Natural killer cell (primary cell): ENCODE measurements at regions not wholly inside any gene's neighbourhood (a gene's known extent, or its start where the extent isn't known, plus 50 kb on each side); places are given as distances from the start of the nearest gene placed in this dataset.
"Not testable (repeated sequence)": the region's sequence is repeated elsewhere in the genome, so short reads cannot be mapped to it uniquely, and the experiment has no call there.

Source experiments
- ATAC-seq, 3 donors: fragments of 150-1000 bp in 2 of 3; fragments of 200-7000 bp in 1 of 3; cut with Tn5 transposase; 1 replicate in 1 of 3; 2 replicates in 2 of 3; pipeline ENCODE4 v1.10.0; 2021; ENCODE audit warnings: mild to moderate bottlenecking in 2 of 3, moderate library complexity in 2 of 3
- DNase-seq, 2 donors: peaks; one replicate each; pipeline versions ENCODE4 v3.0.0 to v3.0.0-alpha.2; 2013 to 2021; ENCODE audit warnings: mixed read lengths in 1 of 2
- H3K27ac ChIP-seq: one replicate; pipeline ENCODE4 v1.5.1; 2013; ENCODE audit warnings: mild to moderate bottlenecking, low read length
- H3K27me3 ChIP-seq: one replicate; pipeline ENCODE4 v1.6.1; 2013; ENCODE audit warnings: low read length; ENCODE audit not compliant: control insufficient read depth, insufficient read depth
- H3K36me3 ChIP-seq: one replicate; pipeline ENCODE4 v1.6.1; 2013; ENCODE audit warnings: low read length; ENCODE audit not compliant: control insufficient read depth, insufficient read depth
- H3K4me1 ChIP-seq: one replicate; pipeline ENCODE4 v1.6.1; 2013; ENCODE audit warnings: low read length; ENCODE audit not compliant: control insufficient read depth, insufficient read depth
- H3K4me3 ChIP-seq: one replicate; pipeline ENCODE4 v1.5.1; 2013; ENCODE audit warnings: low read length
- H3K9me3 ChIP-seq: one replicate; pipeline ENCODE4 v1.6.1; 2013; ENCODE audit warnings: low read length; ENCODE audit not compliant: control insufficient read depth, insufficient read depth
- H3K27ac Mint-ChIP-seq, 2 donors: one replicate each; pipeline ENCODE4 v1.8.0; 2022; ENCODE audit warnings: mild to moderate bottlenecking in 2 of 2, mixed read lengths in 2 of 2, moderate library complexity in 1 of 2
- H3K27me3 Mint-ChIP-seq, 2 donors: one replicate each; pipeline ENCODE4 v1.8.0; 2022; ENCODE audit warnings: low read depth in 2 of 2, mixed read lengths in 2 of 2
- H3K36me3 Mint-ChIP-seq: one replicate; pipeline ENCODE4 v1.8.0; 2022; ENCODE audit warnings: mixed read lengths
- H3K4me1 Mint-ChIP-seq, 2 donors: one replicate each; pipeline ENCODE4 v1.8.0; 2022; ENCODE audit warnings: mixed read lengths in 2 of 2
- H3K4me3 Mint-ChIP-seq: one replicate; pipeline ENCODE4 v1.8.0; 2022; ENCODE audit warnings: mild to moderate bottlenecking, moderate library complexity, mixed read lengths
- H3K9me3 Mint-ChIP-seq, 2 donors: one replicate each; pipeline ENCODE4 v1.8.0; 2022; ENCODE audit warnings: mixed read lengths in 2 of 2
- WGBS: methylation state at CpG from one replicate; pipeline ENCODE4 v1.1.7; 2013; ENCODE audit warnings: missing lambda C conversion rate; ENCODE audit not compliant: insufficient coverage; 5-methylcytosine and 5-hydroxymethylcytosine counted together
- intact Hi-C: fragments of 100-400 bp; cut with micrococcal nuclease; formaldehyde crosslinking; loops from one replicate; pipeline ENCODE4 v1.14.2; 2022
- TF ChIP-seq, protein P1 (sequence below): fragments of 200-600 bp; IDR thresholded peaks from one replicate; pipeline ENCODE4 v1.8.0; 2022; ENCODE audit warnings: antibody characterized with exemption

DNA sequence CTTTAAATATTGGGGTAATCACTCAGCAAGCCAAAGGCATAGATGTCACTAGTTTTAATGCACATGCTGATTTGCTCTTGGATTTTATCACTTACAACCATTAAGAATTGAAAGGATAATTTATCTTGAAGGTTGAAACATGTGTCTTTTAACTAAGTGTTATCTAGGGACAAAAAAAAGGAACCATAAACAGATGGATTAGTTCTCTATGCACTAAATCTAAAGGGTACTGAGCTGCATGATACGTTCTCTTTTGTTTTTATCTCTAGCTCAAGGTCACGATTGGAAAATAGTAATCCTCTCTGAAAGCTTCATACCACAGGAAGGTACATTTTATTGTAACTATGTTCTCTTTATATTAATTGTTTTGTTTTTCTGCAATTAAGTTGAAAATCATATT is 1426.6 kb downstream of the GRIK2 start:
- H3K36me3 ChIP-seq = no peaks in the 10 kb centered on the region
- intact Hi-C loops = no loop called here
- 81% methylated on average over 2 of the region's 2 CpGs for WGBS
- H3K4me1 ChIP-seq = no peaks in the 10 kb centered on the region
- TF ChIP-seq, protein P1, sequence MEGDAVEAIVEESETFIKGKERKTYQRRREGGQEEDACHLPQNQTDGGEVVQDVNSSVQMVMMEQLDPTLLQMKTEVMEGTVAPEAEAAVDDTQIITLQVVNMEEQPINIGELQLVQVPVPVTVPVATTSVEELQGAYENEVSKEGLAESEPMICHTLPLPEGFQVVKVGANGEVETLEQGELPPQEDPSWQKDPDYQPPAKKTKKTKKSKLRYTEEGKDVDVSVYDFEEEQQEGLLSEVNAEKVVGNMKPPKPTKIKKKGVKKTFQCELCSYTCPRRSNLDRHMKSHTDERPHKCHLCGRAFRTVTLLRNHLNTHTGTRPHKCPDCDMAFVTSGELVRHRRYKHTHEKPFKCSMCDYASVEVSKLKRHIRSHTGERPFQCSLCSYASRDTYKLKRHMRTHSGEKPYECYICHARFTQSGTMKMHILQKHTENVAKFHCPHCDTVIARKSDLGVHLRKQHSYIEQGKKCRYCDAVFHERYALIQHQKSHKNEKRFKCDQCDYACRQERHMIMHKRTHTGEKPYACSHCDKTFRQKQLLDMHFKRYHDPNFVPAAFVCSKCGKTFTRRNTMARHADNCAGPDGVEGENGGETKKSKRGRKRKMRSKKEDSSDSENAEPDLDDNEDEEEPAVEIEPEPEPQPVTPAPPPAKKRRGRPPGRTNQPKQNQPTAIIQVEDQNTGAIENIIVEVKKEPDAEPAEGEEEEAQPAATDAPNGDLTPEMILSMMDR = no peak
- H3K27me3 ChIP-seq = no peaks in the 10 kb centered on the region
- Mint-ChIP-seq H3K4me3 (no peak overlapping the region), H3K36me3 (no peaks in the 10 kb centered on the region), H3K4me1 (no peaks in the 10 kb centered on the region), H3K27ac (no peak overlapping the region), H3K9me3 (peaks cover 8 to 10% of the 10 kb centered on the region in 2 donors), H3K27me3 (no peaks in the 10 kb centered on the region)
- DNase-seq = no peak
- H3K4me3 ChIP-seq = no peak overlapping the region
- no peak overlapping the region for H3K27ac ChIP-seq
- ATAC-seq = no peak
- no peaks in the 10 kb centered on the region for H3K9me3 ChIP-seq

DNA sequence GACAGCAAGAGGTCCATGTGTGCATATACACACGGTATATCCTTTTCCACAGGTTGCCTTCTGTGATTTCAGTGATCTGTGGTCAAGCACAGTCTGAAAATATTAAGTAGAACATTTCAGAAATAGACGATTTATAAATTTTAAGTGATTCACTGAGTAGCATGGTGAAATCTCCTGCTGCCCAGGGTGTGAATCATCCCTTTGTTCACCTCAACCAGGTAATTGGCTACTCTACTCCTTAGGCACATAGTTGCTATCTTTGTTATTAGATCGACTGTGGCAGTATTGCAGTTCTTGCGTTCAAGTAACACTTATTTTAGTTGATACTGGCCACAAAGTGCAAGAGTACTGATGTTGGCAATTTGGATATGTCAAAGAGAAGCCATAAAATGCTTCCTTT is 1421.7 kb downstream of the GRIK2 start:
- no peak overlapping the region for H3K4me3 ChIP-seq
- no peak overlapping the region for H3K4me3 Mint-ChIP-seq
- H3K9me3 ChIP-seq = no peaks in the 10 kb centered on the region
- no peaks in the 10 kb centered on the region for H3K36me3 Mint-ChIP-seq
- H3K27ac ChIP-seq = no peak overlapping the region
- no peak overlapping the region for H3K27ac Mint-ChIP-seq
- 76% methylated on average over 4 of the region's 4 CpGs for WGBS
- intact Hi-C loops = no loop called here
- no peaks in the 10 kb centered on the region for H3K4me1 ChIP-seq
- H3K9me3 Mint-ChIP-seq = peaks cover 8 to 12% of the 10 kb centered on the region in 2 donors
- H3K27me3 Mint-ChIP-seq = no peaks in the 10 kb centered on the region
- TF ChIP-seq, protein P1 = no peak
- no peaks in the 10 kb centered on the region for H3K36me3 ChIP-seq
- ATAC-seq (no peak), DNase-seq (no peak)
- no peaks in the 10 kb centered on the region for H3K4me1 Mint-ChIP-seq
- H3K27me3 ChIP-seq = no peaks in the 10 kb centered on the region

DNA sequence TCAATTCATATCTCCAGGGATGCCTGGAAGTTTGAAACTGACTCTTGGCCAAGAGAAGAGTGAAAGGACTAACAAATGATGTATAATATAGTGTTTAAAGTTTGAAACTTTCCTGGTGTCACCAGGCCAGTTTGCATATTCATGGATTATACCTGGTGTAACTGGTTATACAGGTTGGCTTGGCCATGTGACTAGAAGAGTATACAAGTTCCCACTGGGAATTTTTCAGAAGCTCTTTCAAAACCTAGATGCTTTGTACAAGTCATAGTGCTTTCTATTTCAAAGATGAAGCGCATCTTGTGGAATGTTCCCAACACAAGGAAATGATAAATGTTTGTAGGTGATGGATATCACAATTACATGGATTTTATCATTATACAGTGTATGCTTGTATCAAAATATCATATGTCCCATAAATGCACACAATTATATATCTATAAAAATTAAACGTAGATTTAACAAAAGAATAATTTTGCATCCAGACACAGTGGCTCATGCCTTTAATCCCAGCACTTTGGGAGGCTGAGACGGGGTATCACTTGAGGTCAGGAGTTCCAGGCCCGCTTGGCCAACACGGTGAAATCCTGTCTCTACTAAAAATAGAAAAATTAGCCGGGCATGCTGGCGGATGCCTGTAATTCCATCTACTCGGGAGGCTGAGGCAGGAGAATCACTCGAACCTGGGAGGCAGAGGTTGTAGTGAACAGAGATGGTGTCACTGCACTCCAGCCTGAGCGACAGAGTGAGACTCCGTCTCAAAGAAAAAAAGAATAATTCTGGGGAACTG is 1420.2 kb downstream of the GRIK2 start:
- Histone ChIP-seq H3K9me3 (peaks cover 6% of the 10 kb centered on the region), H3K36me3 (no peaks in the 10 kb centered on the region), H3K4me3 (no peak overlapping the region), H3K27me3 (no peaks in the 10 kb centered on the region), H3K27ac (no peak overlapping the region), H3K4me1 (no peaks in the 10 kb centered on the region)
- DNase-seq = no peak
- no peak overlapping the region for H3K27ac Mint-ChIP-seq
- no peaks in the 10 kb centered on the region for H3K4me1 Mint-ChIP-seq
- intact Hi-C loops = no loop called here
- TF ChIP-seq, protein P1 = no peak
- ATAC-seq = no peak
- 88% methylated on average over 10 of the region's 11 CpGs for WGBS
- H3K36me3 Mint-ChIP-seq = no peaks in the 10 kb centered on the region
- H3K27me3 Mint-ChIP-seq = no peaks in the 10 kb centered on the region
- H3K9me3 Mint-ChIP-seq = peaks cover 3 to 9% of the 10 kb centered on the region in 2 donors
- H3K4me3 Mint-ChIP-seq = no peak overlapping the region

DNA sequence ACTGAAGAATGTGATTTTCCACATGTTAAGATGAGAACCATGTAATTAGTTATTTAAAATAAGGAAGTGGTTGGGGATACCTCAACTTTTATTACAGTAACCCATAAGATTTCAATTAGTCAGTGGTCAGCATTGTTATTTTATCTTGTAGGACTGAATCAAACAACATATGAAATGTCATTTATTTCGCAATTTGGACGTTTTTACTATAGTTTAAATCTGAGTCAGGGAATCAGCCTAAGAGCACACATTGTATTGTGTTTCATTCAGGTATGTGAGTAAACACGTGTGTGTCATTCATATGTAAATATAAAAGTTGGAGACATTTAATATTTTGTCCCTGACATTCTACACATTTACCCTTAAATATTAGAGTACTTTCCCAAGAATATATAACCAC is 1418.7 kb downstream of the GRIK2 start:
- no peak overlapping the region for H3K4me3 ChIP-seq
- H3K27ac ChIP-seq = no peak overlapping the region
- no peaks in the 10 kb centered on the region for H3K27me3 ChIP-seq
- H3K9me3 ChIP-seq = peaks cover 6% of the 10 kb centered on the region
- H3K27me3 Mint-ChIP-seq = no peaks in the 10 kb centered on the region
- no peaks in the 10 kb centered on the region for H3K4me1 Mint-ChIP-seq
- 61% methylated on average over 2 of the region's 3 CpGs for WGBS
- ATAC-seq (no peak), DNase-seq (no peak)
- H3K27ac Mint-ChIP-seq = no peak overlapping the region
- intact Hi-C loops = no loop called here
- no peak overlapping the region for H3K4me3 Mint-ChIP-seq
- peaks cover 7 to 15% of the 10 kb centered on the region in 2 donors for H3K9me3 Mint-ChIP-seq
- H3K36me3 Mint-ChIP-seq = peaks cover 7% of the 10 kb centered on the region
- TF ChIP-seq, protein P1 = no peak
- H3K4me1 ChIP-seq = no peaks in the 10 kb centered on the region
- H3K36me3 ChIP-seq = no peaks in the 10 kb centered on the region

DNA sequence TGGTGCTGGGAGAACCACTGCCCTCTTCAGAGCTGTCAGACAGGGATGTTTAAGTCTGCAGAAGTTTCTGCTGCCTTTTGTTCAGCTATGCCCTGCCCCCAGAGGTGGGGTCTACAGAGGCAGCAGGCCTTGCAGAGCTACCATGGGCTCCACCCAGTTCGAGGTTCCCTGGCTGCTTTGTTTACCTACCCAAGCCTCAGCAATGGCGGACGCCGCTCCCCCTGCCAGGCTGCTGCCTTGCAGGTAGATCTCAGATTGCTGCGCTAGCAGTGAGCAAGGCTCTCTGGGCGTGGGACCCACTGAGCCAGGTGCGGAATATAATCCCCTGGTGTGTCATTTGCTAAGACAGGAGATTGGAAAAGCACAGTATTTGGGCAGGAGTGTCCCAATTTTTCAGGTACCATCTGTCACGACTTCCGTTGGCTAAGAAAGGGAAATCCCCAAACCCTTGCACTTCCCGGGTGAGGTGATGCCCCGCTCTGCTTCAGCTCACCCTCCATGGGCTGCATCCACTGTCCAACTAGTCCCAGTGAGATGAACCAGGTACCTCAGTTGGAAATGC is 1415.5 kb downstream of the GRIK2 start:
- H3K36me3 ChIP-seq, H3K4me1 ChIP-seq, H3K27ac ChIP-seq, H3K4me3 ChIP-seq, ATAC-seq, H3K4me3 Mint-ChIP-seq, H3K27me3 ChIP-seq, H3K9me3 ChIP-seq, H3K27me3 Mint-ChIP-seq, H3K27ac Mint-ChIP-seq, DNase-seq, intact Hi-C loops, H3K4me1 Mint-ChIP-seq: not testable (repeated sequence)
- peaks cover 13 to 14% of the 10 kb centered on the region in 2 donors for H3K9me3 Mint-ChIP-seq
- 89% methylated on average over 11 of the region's 11 CpGs for WGBS
- peaks cover 16% of the 10 kb centered on the region for H3K36me3 Mint-ChIP-seq
